GM18505 (cell line): ENCODE measurements at regions not wholly inside any gene's neighbourhood (a gene's known extent, or its start where the extent isn't known, plus 50 kb on each side); places are given as distances from the start of the nearest gene placed in this dataset.

Source experiments
- ATAC-seq: cut with Tn5 transposase; IDR thresholded peaks from one replicate; pipeline ENCODE4 v1.9.1; 2021; ENCODE audit not compliant: unreplicated experiment
- POLR2A ChIP-seq: IDR thresholded peaks from 4 replicates; pipeline ENCODE4 v1.6.1; 2011; ENCODE audit warnings: borderline replicate concordance; ENCODE audit not compliant: insufficient read depth, insufficient read length; ENCODE audit errors: extremely low read depth

DNA sequence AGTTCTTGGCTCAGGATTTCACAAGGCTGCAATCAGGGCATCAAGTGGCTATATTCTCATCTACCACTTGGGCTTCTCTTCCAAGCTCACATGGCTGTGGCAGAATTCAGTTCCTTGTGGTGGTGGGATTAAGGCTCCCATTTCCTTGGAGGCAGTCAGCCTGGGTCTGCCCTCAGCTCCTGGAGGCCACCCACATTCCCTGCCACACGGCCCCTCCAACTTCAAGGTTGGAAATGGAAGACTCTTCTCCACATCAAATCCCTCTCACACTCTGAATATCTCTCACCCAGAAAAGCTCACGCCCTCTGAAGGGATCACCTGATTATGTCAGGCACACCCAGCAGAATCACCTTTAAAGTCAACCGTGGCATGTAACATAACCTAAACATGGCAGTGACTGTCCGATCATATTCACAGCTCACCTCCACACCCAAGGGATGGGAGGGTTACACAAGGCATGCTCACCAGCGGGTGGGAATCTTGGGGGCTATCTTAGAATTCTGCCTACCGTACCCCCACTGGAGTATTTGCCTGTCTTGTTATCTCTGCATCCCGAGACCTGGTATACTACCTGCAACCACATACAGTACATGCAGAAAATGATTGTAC, 256.2 kb upstream of the KLHL29 start:
- ATAC-seq: no peak
- no peak for TF ChIP-seq POLR2A

DNA sequence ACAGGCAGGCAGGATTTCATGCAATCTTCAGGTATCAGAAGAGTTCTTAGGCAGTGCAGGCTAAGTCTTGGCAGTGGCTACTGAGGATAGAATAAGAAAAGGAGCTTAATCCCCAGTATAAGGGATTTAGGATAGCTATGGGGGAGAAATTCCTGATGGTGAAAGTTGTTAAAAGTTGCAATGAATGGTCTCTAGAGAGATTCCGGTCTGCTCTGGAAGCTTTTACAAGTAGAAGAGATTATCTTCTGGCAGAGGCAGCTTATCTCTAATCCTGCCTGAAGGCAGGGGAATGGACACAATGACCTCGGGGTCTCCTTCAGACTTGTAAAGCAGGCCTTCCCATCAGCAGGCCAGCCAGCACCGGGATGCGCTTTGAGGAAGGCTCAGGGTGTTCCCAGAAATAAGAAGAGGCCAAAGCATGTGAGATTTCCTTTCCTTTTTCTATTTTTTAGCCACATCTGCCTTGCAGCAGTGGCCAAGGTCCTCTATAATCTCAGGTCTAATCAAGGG, 253.9 kb upstream of the KLHL29 start:
- TF ChIP-seq POLR2A: no peak
- no peak for ATAC-seq

DNA sequence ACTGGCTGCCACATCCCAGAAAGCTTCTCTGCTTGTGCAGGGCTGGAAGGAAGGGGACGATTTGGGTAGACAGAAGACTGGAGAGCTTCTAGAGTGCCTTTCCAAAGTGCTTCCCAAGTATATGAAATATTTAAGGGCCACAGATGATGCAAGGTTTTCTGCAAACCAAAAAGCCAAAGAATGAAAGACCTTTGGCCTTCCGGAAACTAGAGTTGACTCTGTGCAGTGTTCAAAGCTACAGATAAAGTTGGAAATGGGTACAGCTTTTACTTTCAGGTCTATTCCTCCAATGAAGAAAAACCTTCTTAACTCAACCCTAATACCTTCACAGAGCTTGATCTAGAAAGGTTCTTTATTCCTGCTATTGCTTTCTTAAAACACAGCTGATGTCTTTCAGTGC, 253.0 kb upstream of the KLHL29 start:
- no peak for ATAC-seq
- TF ChIP-seq POLR2A: no peak

DNA sequence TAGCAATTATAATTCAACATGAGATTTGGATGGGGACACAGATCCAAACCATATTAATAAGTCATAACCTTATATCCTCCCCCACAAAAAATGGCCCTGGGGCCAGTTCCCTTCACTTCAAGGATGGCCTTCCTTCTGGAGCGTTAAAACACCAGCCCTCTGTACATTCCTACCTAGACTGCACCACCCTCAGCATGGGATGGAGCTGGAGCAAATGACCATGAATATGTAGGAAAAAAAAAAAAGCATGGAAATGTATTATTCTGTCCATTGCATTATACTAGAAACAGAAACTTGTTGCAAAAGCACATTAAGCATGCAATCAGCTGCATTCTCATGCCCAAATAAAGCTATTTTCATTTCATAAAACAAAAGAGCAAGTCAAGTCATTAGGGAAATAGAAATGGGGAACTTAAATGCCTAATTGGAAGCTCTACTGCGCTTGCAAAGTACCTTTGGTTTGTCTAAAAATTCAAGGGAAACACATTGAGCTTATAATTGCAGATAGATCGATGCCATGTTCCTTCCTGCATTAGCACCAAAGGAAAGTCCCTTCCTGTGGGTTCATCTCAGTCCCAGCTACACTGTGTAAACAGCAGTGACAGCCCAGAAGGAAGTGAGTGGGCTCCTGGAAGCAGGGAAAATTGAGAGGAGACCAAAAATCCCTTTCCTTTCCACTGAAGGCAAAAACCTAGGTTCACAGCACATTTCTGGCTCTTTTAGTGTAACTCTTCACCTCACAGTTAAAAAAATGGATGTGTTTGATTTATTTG, 252.0 kb upstream of the KLHL29 start:
- TF ChIP-seq POLR2A: no peak
- no peak for ATAC-seq

DNA sequence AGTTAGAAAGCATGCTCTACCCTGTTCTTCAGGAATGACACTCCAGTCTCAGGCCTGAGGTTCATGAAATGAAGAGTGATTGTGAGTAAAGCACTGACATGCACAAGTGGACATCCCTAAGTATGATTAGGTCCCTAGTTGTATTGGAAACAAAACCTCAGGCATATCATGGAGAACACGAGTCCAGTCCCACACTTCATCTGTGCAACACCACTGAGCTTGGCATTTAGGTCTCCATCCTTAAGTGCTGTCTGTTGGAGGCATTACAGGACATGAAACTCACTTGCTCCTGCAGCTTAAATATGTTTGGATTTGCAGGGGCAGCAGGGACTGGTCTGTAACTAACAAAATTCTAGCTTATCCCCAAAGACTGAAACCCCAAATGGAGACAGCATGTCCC, 250.3 kb upstream of the KLHL29 start:
- TF ChIP-seq POLR2A: no peak
- ATAC-seq: no peak

DNA sequence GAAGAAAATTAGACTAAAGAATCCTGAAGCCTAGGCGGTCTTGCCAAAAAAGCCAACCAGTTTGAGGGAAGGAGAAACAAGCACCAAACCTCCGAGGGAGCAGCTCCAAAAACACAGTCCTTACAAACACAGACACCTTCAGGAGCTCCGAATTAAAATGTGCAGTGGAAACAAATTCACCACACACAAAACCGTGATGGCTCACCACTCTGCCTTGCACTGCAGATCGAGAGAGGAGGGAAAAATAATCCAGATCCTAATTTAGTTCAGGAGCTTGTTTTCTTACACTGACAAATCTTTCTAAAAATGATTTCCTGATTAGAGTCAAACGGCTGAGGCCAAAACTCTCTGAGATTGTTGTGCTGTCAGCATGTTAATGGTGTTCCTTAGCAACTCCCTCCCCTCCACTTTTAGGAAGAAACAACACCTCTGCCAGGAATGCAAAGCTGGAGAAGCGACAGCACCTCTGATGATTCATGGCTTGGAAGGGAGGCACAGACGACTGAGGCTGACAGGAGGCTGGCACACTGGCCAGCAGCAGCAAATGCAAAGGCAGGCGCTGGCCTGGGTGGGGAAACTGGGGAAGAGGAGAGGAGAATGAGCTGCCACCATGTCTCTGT, 249.4 kb upstream of the KLHL29 start:
- no peak for TF ChIP-seq POLR2A
- ATAC-seq: no peak

DNA sequence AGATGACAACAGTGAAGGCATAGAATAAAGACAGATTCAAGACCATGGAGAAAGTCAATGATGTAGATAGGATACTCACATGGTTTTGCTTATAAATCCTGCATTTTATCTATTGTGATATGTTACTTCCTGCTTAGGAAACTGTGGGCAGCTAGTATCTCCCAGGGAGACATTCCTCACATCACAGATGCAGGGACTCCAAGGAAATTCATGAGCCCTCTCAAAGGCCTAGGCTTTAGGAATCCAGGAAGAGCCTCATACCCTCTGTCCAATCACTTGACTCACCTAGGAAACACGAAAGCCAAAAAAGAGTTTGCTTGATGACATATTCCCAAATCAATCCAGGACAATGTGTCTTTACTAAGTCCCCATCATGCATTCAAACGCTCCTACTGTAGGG, 247.8 kb upstream of the KLHL29 start:
- ATAC-seq: no peak
- no peak for TF ChIP-seq POLR2A

DNA sequence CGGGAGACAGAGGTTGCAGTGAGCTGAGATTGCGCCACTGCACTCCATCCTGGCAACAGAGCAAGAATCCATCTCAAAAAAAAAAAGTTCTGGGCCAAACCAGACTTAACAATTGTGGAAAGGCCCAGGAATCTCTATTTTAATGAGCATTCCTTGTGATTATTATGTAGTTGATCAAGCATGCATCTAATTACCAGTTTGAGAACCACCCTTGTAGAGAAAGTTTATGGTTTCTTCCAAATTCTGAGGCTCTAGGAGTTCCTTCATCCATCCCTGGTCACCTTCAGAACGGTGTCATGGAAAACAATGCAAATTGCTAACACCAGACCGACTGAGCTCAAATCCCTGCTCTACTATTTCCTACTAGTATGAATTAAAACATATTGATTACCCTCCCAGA, 246.3 kb upstream of the KLHL29 start:
- TF ChIP-seq POLR2A: no peak
- ATAC-seq: no peak

DNA sequence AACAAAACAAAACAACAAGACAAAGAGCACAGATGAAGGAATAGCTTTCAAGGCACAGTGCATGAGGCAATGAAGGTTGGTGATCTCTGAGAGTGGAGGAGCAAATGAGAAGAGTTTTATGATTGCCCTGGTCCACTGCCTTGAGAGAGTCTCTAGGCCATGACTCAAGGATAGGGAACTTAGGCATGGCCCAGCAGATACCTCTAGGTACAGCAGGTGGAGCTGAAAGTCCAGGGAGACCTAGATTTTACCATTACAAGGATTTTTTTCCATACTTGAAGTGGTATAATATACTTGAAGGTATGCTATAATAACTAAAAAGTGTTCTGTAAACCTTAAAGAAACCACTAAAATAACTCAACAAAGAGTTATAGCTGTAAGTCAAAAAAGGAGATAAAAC, 239.5 kb upstream of the KLHL29 start:
- ATAC-seq: no peak
- no peak for TF ChIP-seq POLR2A

DNA sequence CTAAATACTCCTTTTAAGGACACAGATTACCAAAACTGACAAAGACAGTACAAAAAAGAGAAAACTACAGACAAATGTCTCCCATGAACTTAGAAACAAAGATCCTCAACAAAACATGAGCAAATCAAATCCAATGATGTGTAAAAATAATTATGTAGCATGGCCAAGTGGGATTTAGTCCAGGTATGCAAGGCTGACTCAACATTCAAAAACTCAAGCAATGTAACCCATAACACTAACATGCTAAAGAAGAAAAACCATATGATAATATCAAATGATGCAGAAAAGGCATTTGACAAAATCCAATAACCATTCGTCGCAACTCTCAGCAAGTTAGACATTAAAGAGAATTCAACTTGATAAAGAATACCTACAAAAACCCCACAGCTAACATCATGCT, 239.0 kb upstream of the KLHL29 start:
- ATAC-seq: no peak
- TF ChIP-seq POLR2A: no peak

DNA sequence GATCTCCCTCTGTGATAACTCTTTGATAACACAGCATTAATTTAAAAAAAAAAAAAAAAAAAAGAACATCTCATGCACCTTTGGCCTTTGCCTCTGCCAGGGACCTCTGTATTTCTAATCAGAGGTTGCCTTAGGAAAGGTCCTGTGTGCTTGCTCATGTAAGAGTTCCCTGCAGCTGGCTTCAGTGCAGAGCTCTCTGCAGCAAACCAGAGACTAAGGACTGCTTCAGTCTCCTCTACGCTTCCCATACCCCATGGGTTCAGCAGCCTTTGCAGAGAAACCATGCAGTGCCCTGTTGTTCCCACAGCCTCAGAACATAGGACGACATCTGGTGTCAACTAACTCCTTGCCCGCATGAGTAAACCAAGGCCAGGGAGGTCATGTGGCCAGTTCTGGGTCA, 236.6 kb upstream of the KLHL29 start:
- no peak for TF ChIP-seq POLR2A
- no peak for ATAC-seq

DNA sequence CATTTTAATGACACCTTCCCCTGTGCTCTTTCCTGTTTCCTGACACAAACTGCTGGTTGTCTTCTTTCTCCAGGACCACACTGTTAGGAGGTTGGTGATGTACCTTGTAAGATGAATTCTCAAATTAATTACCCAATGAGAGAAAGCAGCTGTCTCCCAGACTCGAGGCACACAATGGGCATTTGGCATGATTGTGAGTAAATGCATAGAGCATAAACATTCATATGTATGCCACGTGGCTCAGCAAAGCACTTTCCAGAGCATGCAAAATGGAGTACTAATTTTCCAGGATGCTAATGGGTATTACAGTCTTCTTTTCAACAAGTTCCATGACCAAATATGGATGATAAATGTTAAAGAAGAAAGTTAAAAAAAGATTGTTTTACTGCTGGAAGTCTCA, 235.2 kb upstream of the KLHL29 start:
- ATAC-seq: no peak
- TF ChIP-seq POLR2A: no peak

DNA sequence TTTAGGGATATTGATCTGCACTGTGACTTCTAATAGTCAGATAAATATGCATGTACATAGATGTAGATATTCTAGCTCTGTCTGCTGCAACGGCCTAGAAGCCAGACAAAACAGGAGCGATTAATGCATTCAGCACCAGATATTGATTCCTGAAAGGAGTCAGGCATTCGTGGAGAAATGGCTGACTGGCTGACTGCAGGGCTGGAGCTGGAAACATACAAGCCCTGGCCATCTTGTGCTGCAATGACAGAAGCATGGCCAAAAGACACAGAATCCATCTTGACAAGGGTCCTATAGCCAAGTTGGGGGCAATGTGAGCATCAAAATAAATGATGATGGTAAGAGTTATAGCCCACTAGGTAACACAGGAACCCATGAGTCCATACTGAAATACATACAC, 231.5 kb upstream of the KLHL29 start:
- ATAC-seq: no peak
- no peak for TF ChIP-seq POLR2A

DNA sequence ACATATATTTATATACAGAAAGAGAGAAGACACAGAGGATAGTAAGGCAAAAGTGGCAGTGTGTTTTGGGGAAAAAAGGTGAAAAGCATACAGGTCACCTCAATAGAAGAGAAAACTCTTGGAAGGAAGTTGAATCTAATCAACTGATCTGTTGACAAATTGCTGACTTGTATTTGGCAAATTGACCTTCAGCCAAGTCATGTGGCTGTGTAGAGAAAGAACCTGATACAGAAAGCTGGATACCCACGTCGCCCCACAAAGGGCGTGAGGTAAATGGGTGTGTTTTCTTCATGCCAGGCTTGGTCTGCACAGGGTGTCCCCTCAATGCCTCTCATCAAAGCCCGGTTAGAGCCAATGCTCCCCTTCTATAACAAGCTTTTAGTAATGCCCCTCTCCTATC, 230.0 kb upstream of the KLHL29 start:
- no peak for TF ChIP-seq POLR2A
- no peak for ATAC-seq
